CD4-positive, alpha-beta T cell treated with Interleukin-4 for 4 hours (primary cell): ENCODE measurements at regions not wholly inside any gene's neighbourhood (a gene's known extent, or its start where the extent isn't known, plus 50 kb on each side); places are given as distances from the start of the nearest gene placed in this dataset.

Experiments
- DNase-seq: peaks from one replicate; pipeline ENCODE4 v3.0.0-alpha.2; 2020

DNA sequence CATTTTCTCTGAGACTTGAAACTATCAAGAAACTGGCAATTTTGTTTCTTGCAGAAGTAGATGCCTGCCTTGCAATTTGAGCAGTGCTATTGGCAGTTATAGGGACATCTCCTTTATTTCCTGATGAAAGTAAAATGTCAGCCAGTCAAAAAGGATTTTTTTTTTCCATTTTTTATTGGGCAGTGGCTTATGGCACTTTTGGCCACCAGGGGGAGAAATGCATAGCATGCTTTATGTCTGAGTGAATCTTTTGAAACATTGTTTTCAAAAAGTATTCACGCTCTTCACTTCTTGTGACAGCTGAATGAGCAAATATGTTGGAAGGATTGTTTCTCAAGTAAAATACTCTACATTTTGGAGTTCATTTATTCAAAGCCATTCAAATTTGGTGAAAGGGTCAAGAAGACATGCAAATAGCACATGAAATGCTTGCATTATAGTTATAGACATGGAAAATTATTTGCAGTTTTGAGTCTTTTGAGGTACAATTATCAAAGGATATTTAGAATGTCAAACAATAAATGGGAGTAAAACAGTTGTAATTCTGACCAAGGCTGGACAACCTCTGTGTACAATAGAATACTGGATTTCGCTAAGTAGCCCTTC lies 491.0 kb downstream of the CDH2 start:
- no peak for DNase-seq

DNA sequence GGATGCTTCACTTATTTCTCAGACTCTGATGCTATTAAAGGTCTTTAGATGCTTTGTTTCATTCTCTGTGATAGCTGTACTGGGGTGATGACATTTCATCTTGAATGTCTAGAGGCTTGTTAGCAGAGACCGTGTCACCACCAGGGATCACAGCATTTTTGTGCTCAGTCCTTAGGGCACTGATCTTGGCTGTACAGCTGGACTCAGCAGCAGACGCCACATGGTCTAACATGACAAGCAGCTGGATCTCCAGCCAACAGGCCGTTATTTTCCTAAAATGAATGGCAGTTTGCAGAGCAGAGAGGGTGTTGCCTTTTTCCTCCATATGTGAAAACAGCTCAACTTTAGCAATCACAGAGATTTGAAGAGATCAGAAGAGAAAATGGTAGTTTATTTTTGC lies 491.8 kb downstream of the CDH2 start:
- DNase-seq = no peak

DNA sequence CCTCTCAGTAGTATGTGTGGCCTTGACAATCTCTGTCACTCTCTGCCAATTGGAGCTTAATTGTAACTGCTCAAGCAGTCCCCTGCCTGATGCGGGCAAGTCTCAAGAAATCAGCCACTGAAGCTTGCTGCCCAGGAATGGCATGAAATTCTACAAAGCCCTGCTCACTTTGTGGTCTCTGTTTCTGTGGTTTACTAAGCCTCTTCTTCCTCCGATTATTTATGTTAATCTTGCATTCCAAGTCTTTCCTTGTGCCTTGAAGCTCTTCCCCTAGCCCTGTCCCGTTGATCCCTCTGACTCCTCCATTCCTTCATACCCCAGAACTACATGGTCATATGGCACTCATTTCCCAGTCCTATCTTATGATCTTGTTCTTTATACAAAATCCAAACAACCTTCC lies 489.3 kb upstream of the CHST9 start:
- DNase-seq = no peak

DNA sequence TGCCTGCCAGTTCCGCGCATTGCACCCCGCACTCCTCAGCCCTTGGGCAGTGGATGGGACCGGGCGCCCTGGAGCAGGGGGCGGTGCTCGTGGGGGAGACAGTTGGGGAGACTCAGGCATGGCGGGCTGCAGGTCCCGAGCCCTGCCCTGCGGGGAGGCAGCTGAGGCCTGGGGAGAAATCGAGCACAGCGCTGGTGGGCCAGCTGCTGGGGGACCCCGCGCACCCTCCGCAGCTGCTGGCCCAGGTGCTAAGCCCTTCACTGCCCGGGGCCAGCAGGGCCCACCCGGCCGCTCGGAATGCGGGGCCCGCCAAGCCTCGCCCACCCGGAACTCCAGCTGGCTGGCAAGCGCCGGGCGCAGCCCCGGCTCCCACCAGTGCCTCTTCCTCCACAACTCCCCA lies 488.8 kb upstream of the CHST9 start:
- no peak for DNase-seq

DNA sequence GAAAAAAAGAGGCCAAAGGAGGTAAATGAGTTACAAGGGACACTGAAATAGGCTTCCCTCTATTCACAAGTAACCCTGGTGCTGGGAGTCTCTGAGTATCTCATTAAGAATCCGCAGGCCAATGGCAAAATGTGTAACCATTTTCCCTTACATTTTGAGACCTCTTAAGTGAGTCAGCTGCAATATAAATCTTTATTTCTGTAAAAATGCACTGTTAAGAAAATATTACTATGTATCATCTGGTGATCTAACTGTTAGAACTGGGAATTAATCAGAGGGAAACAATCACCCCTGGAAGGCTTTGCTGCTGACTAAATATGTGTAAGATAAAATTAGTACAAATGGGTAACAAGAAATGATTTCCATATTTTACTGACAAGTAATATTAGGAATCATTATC lies 483.1 kb upstream of the CHST9 start:
- DNase-seq = no peak

DNA sequence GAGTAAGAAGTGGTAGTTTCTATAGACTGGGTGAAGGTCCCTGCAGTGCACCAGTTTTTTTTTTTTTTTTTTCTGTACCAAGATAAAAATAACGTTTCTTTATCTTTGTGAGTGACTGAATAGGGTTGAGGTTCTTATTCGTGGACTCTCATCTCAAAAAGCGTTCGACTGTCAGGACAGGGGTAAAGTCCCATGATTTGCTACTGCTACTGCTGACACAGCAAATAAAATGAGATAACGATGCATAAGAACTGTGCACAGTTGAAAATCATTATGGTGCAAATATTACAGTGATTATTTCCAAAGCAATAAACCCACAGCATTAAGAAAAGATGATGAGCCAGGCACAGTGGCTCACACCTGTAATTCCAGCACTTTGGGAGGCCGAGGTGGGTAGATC lies 482.0 kb upstream of the CHST9 start:
- no peak for DNase-seq

DNA sequence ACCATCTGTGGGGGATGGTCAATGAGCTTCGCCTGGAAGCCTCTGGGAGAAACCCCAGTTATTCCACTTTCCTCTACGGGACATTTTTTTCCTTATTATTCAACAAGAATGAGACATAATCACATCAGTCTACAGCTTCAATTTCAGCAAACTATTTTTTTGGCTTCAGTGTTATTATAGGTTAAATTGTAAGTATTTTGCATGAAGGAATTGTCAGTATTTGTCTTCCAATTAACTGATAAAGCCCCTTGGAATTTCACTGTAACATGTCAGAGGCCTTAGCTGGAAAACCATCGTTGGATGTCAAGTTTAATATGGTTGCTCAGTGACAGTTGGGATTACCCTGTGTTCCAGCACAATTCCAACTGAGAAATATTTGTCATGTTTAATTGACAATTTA lies 480.9 kb upstream of the CHST9 start:
- no peak for DNase-seq

DNA sequence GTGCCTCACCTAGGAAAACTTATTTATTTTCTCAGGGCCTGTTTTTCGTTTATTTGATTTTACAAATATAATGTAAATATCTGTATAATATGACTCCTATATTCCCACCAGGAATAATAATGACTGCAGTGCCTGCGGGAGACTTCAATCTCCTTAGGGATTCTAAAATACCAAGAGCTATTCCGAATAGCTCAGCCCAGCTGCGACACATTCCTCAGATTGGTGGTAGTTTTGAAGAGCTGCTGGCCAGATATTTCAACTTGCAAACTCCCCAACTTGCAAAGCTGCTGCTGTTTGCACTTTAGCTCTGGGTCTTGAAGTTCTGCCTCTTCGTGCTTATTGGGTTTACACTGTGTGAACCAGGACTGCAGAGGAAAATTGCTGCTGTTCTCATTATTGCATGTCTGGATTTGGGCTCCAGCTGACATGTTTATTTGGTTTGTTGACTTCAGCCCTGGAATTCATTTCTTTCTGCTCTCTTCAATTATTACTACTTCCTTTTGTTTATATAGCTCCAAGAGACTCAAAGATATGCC lies 480.2 kb upstream of the CHST9 start:
- no peak for DNase-seq

DNA sequence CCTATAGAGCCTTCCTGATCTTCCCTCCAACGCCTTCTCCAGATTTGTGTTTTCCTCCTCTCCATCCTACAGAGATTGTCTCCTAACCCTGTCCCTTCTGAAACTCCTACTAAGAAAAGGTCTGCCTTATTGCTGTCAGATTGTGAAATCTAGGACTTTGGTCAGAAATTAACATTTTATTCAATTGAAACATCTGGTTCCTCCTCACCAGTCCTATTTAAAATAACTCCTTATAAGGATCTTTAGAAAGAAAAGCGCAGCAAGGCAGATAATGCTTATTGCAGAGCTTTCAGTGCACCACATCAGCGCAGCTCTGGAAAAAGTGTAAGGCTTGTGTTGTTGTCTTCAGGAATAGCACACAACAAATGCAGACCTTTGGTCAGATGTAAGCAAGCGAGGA lies 477.8 kb upstream of the CHST9 start:
- DNase-seq = no peak

DNA sequence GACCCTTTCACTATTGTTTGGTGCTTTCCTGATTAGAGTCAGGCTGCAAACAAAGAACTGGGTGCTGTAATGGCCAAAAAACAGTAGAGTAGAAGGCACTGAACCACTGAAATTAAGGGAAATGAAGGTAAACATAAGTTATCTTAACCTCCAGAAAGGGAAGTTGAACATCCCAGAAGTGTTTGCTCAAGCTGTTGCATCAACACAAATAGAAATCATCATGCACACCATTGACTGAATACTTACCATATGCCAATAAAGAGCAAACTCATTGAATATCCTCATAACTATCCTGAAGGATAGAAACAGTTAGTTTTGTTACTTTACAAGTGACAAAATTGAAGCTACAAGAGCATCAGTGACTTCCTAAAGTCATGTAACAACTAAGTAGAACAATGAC lies 477.4 kb upstream of the CHST9 start:
- no peak for DNase-seq

DNA sequence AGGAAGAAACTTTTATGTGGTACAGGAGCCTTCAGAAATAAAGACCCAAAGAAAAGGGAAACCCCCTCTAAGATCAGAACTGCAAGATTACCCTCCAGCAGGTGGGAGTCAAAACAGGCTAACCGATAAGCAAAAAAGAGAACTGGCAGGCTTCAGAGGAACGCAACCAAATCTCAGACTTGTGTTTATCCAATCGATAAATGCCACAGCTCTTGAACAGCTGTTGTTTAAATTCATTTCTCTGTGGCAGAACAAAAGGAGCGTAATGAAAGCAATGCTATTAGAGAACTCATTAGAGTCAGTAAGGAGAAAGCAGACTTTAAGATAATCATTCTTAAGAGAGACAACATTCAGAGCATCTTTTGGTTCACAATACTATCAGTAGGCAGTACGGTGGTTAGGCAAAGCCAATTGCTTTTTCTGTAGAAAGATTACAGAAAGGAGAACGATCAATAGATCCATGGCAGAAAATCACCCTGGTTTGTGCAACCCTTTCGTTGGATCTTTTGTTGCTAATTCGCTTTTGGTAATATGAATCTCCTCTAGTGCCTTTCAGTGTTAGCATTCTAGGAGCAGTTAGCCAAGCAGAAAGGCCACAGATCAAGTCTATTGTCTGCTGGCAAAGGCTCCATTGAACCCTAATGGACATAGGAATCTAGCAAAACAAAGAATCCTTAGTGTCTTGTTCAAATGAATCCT lies 476.4 kb upstream of the CHST9 start:
- no peak for DNase-seq

DNA sequence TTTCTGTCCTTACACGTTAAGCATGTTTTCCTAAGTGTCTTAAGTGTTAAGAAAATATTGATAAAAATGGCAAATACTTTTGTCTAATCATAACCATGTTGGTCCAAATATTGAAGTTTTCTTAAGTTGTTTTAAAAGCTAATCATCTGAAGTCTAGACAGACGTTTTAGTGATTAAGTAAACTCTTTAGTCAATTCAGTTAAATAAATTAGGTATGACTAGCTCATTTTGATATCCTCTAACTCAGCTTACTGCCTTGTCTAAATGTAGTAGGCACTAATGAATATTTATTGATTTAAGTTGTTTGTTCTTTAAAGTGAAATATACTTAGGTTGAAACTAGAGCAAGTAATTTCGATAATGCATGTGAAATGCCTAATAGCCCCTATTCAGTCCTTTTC lies 471.8 kb upstream of the CHST9 start:
- DNase-seq = no peak

DNA sequence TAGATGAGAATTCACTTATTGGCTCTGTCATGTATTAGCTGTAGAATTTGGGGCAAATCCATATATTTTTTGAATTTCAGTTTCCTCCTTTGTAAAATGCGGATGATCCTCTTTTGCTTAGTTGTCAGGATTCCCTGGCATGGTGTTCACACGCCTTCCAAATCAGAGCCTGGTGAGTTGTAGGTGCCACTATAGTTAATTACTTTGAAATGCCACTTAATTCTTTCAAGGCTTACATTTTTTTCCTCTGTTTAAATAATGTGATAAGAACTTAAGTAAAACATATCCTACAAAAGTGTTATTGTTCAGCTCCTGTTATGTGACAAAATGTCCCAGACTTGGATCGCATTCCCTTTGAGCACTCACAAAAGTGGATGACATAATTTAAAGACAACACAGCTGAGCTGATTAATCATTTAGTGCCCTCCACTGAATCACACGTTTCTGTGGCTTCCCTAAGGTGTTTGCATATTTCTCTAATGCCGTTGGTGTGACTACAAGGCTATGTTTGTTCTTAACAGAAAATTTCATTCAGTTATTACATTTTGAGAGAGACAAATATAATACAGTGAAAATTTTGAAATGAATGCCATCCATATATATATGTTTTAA lies 471.2 kb upstream of the CHST9 start:
- DNase-seq = no peak

DNA sequence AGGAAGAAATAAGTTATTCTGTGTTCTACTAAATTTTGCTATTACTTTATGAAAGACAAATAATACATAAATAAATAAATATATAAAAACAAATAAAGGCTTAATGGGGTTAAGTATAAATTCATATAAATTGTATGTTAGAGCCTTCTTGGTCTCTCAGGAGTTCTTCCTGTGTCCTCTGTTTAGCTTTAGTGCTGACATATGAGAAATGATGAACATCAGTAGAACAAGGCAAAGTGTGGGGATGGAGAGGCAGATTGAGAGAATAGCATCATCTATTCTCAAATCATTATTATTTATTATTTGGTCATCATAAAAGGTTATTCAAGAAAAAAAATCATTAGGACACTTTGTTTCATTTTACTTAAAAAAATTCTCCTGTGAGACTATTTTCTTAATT lies 468.1 kb upstream of the CHST9 start:
- no peak for DNase-seq

DNA sequence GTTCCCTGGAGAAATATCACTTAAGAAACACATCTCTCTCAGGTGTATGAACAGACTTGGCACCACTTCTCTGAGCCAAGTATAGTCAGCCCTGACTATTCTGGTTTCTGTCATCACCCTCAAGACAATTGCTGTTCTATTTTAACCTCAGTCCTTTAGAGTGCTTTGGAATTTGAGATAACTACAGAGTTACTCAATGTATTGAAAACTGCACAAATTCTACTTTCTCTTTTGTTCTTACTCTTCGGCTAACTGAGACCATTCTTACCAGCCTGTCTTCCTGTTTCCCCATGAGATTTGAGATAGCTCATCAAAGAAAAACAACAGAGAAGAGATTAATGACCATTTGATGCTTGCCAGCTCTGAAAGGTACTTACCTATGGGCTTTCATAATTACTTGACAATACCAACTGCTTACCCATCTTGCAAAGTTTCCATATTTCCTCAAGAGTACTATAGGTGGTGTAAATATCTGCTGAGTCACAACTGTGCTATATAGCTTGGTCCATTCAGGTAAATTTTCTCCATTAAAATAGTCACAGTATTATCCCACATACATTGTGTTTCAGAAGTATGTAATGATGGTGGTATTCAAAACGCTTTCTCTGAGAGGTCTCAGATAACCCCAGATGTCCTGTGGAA lies 467.5 kb upstream of the CHST9 start:
- no peak for DNase-seq

DNA sequence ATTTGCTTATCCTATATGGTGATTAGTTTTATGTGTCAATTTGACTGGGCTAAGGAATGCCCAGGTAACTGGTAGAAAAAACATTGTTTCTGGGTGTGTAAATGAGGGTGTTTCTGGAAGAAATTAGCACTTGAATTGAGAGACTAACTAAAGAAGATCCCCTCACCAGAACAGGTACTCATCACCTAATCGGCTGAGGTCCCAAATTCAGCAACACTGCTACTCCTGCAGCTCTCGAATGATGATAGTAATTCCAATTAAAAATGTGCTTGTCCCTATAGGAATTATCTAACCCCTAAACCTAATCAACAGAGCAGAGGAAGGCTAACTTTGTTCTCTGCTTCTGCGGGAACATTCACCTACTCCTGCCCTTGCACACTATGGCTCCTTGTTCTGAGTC lies 464.5 kb upstream of the CHST9 start:
- DNase-seq = no peak

DNA sequence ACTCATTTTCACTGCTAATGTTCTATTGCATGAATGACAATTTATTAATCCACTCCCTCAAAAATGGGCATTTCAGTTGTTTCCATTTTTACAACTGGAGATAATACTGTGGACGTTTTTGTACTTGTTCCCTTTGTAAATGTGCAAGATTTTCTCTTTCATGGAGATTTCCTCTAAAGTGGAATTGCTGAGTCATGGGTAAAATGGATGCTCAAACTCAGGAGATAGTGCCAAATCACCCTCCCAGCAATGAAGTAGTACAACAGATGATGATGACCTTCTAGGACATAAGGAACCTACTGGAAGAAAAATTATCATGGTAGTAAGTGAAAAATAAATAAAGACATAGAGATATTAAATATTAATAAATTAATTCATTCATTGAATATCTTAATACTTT lies 460.8 kb upstream of the CHST9 start:
- no peak for DNase-seq

DNA sequence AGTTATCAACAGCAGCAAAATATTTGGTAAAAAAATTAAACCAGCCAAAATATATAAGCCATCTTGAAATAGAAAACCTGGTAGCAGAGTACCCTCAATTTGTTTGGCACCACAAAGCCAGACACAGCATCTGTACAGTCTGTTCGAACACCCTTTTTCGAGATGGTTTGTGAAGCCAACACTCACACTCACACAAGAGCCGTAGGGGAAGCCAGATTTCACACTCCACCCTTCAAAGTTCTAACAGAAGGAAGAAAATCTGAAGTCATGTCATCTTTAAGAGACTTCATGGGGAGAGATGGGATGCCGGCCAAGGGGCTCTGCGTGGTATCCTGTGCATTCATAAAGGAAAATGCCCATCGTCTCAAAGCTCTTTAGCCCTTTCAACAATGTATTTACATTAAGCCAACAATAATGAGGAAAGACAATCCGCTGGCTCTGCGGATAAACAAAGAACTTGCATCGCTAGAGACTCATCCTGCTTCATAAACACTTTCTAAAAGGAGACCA lies 451.5 kb upstream of the CHST9 start:
- no peak for DNase-seq

DNA sequence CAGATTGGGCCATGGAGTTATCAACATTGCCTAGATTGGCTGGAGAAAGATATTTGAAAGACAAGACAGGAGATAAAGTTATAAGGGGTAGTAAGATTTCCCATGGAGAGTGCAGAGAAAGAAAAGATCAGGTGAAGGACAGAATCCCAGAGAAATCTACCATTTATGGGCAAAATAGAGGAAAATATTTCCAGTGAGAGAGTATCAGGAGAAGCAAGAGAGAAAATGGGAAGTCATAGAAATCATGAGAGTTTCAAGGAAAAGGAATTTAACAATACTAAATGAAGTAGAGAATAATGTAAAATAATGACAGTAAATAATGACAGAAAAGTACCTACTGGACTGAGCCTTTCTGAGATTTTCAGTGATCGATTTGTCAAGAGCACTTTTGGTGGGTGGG lies 447.6 kb upstream of the CHST9 start:
- DNase-seq = no peak

DNA sequence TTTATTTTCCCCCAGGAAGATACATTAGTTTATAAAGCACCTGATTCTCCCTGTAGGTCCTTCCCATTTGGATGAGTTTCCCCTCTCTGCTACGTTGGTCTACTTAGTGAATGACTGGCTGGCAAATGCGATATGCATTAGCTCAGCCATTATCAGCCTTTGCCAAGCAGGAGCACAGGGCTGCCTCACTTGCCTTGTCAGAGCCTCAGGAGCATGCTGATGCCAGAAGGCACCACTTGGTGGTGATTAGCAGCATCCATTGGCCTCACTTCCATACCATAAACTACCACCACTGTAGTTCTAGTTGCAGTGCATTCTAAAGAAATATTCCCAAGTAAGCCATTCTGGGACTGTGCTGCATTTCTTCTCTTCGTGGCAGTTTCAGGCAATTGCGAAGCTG lies 442.8 kb upstream of the CHST9 start:
- no peak for DNase-seq

DNA sequence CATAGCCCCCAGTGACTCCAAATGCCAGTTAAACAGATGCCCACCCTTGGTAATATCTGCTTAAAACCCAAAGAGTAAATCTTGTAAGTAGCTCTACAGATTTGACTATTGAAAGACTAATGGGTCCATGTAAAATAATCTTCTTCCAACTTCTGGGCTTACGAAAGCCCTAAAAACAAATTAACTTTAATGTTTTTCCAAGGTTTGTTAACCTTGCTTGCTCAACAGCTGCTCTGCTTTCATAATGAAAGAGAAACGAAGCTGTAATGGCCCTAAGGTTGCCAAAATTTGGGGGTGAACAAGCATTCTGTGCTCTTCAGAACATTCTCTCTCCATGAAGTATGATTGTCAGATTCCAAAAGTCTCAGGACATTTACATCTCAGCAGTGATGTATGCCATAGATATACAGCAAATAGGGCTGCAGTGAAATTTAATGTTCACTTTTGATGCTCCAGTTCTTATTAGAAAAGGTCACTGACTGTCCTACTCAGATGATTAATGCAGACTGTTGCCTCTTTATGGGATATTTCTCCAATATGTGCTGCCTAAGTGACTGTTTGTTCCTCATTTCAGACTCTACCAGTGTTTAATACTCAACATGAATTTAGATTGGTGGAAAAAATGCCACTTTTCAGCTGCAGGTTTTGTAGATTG lies 436.3 kb upstream of the CHST9 start:
- DNase-seq = no peak

DNA sequence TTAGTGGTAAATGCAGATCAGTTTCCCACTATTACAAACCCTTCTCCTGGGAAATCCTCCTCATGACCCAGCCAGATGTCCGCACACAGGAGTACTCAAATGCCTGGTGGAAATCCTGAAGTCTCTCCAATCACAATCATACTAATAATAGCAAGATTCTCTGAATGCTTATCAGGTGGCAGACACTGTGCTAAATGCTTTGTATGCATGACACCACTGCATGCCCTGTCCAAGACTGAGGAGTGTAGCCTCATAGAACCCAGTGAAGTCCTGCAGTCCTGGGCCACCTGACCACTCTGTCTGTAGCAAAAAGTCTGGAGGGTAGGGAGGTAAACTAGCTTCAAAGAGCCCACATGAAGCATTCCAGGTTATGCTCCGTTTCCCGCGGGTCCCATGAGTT lies 434.8 kb upstream of the CHST9 start:
- no peak for DNase-seq

DNA sequence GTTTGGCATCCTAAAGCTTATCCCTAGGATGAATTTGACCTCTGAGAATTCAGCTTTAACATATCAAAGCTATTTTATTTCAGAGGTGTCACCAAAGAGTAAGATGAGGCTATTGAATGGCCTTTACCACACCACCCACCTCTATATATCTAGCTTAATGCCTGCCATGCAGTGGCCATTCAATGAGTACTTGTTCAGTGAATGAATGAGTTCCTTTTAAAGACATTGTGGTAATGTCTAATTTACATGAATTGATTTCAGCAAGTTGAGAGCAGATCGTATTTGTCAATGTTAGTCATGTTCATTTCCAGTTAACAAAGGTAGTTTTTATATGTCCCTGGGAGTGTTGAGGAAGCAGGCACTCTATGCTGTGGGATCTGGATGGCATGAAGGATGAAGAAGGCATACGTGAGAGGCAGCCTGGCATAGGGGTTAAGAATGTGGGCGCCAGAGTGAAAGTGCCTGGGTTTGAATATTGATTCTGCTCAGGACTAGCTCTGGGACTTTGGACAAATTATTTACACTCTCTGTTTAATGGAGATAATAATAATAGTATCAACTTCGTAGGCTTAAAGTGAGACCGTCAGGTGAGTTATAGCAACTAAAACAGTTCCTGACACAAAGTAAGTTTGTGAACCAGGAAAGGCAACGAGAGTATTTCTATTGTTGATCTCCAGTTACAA lies 434.1 kb upstream of the CHST9 start:
- DNase-seq = no peak
